ENCODE measurements at regions not wholly inside any gene's neighbourhood (a gene's known extent, or its start where the extent isn't known, plus 50 kb on each side); places are given as distances from the start of the nearest gene placed in this dataset.
"Not testable (repeated sequence)": the region's sequence is repeated elsewhere in the genome, so short reads cannot be mapped to it uniquely, and the experiment has no call there.

DNA sequence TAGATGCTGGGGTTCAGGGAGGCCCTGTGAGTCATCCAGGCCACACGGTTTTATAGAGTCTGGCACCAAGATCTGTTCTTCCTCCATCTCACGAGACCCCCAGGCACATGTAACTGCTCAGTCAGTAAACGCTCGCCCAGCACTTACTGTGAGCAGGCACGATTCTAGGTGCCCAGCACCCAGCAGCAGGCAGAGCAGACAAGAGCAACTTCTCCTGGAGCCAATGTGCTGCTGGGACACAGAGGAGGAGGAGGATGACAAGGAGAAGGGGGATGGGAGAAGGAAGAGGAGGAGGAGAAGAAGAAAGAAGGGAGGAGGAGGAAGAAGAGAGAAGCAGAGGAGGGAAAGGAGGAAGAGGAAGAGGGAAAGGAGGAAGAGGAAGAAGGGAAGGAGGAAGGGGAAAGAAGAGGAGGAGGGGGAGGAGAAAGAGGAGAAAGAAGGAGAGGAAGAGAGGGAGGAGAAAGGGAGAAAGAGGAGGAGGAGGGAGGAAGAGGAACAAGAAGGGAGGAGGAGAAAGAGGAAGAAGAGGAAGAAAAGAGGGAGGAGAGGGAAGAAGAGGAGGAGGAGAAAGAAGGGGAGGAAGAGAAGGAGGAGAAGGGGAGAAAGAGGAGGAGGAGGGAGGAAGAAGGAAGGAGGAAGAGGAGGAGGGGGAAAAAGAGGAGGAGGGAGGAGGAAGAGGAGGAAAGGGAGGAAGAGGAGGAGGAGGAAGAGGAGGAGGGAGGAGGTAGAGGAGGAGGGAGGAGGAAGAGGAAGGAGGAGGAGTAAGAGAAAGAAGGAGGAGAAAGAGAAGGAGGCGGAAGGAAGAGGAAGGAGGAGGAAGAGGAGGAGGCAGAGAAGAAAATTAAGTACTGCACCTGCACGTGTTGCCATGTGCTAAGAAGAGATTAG, 77.6 kb upstream of the RTL6 start:
- DNase-seq (ENCODE audit: low spot score) = no peak

DNA sequence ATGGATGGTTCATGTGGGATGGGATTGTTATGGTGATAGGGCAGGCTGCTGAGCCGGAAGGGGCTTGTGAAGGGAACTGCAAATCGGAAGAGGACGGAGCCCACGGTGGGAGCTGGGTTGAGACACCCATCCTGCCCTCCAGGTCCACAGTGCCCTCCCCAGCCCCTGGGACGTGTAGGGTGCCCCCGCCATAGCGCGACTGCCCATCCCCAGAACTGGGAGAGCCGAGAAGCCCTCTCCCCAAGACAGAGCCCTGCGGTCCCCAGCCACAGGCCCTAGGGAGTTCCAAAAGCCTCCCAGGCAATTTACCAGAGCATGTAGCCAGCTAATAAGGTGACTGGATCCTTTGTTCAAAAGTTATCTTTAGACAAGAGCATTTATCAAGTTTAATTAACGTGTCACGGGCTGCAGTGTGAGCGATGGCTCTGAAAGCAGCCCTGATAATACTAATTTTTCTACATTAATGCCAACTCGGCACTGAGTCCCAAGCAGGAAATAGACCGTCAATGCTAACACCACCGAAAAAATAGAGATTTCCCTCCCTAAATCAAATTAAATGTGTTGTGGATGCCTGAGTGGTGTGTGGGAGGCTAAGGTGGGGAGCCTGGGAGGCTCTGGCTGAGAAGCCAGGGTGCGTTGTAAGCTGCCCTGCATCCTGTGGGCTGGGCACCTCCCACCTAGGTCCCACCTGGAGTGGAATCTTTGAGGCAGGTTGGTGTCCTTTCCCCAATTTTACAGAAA, 76.8 kb upstream of the RTL6 start:
- DNase-seq (ENCODE audit: low spot score) = no peak

DNA sequence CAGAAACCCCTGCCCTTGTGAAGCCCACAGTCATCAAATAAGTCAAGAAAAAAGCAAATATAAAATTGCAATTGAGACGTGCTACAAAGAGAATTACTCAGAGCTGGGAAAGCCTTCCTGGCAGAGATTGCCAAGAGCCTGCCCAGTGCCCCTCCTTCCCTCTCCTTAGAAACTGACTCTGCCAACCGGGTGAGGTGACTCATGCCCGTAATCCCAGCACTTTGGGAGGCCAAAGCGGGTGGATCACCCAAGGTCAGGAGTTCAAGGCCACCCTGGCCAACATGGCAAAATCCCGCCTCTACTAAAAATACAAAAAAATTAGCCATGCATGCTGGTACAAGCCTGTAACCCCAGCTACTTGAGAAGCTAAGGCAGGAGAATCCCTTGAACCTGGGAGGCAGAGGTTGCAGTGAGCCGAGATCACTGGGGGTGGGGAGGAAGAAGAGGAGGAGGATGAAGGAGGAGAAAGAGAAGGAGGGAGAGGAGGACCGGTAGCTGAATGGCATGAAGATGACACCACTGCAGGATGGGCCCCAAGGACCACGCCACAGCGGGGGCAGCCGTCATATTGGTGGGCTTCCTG, 76.1 kb upstream of the RTL6 start:
- DNase-seq (ENCODE audit: low spot score) = no peak

DNA sequence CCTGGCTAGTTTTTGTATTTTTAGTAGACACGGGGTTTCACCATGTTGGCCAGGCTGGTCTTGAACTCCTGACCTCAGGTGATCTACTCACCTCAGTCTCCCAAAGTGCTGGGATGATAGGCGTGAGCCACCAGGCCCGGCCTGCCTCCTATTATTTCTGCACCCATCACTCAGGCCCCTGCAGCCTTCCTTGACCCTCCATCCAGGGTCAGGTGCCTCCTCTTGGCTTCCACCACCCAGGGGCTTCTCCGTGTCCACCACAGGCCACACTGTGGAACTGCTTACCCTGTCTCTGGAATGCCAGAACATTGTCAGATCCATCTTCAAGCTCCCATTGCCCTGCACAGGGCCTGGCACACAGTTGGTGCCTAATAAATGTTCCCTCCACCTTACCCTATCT, 75.4 kb upstream of the RTL6 start:
- no peak for DNase-seq (ENCODE audit: low spot score)

DNA sequence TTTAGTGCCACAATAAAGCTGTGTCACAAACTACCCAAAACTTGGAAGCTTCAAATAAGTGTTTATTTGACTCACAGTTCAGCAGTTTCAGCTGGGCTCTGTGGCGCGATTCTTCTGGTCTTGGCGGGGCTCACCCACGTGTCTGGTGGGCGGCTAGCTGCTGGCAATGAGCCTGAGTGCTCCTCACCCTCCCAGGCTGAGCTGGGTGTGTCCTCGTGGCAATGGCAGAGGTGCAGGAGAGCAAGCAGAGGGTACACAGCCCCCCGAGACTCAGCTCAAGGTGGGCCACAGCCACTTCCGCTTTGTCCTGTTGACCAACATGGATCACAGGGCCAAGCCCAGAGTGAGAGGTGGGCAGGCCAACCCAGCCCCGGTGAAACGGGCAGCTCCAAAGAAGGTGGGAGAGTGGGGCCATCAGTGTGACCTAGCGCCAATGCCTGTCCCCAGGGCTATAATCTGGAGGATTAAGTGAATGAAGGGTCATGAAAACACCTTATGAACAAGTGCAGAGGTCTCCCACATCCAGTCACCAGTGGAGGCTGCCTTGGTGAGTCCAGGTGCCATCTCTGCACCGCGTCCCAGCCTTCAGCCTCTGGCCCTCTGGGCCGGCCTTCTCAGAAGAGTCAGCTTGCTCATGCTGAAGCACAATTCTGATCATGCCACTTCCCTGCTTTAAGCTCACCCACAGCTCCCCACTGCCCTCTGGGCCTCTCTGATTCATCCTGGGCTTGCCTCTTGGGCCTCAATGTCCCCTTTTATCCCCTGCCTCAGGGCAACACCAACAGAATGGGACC, 74.6 kb upstream of the RTL6 start:
- no peak for DNase-seq (ENCODE audit: low spot score)

DNA sequence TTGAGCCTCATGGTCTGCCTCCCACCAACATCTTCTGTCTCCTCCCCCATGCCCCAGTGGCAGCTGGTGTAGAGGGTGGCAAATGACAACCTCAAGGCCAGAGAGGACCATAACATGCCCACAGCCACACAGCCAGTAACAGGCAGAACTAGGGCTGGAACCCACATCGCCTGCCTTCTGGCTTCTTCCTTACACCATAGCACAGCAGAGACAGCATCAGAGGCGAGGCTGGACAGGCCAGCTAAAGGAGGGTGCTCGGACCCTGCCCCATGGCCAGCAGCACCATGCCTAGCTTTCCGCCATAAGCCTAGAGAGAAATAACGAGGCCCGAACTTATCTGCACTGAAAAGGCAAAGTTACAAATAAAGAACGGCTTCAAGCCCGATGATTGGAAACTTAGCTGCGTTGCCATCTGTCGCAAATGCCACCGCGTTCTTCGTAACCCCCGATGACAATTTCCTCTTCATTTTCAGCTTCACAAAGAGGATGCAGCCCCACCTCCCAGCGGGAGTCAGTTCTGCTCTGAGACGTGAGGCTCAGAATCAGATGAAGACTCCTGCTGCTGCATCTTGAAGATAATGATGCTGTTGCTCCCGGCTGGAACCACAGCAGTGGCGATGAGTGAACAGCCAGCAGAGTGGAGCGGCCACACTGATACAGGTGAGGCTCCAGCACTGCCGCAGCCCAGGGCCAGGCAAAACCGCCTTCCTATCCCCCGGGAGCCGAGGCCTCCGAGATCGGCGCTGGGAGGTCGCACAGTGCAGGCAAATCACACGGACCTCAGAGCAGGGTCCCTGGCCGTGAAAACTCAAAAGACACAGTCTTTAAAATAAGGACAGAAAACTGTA, 73.8 kb upstream of the RTL6 start:
- DNase-seq (ENCODE audit: low spot score) = no peak

DNA sequence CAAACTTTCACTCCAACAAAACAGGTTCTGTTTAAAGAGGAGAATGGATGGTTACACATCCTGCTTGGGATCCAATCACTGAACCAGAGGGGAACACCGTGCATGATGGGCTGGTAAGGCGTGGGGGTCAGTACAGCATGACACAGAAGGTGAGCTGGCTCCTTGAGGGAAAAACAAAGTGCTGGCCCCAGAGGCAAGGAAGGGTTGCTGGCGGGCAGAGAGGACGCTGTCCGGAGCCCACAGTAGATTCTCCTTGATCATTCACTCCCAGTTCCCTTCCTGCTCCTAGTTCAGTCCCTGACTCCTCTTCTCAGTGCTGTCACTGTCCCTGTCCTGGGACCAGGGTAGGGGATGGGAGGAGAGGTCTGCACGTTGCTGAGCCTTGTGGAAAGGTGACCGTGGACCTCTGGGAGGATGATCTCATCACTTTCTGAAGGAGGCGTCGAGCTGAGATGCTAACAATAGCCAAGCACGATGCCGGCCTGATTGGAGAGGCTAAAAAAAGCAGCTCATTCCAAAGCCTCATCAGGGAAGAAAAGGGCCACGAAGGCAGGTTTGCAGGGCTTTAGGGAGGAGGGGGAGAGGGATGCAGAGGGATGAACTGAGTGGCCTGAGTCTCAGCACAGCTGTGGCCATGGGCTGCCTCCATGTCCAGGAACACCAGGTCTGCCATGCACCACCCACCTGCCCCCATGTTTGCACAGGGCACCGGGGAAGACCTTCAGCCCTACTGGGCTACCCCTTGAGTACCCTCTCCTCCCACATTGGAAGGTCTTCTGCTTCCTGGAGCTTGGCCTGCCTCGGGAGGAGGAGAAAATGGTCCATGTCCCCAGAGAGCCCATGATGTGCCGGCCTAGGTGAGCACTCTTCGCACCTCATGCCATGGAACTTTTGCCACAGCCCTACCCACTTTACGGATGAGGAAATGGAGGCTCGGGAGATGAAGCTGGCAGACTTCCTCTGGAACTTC, 72.7 kb upstream of the RTL6 start:
- DNase-seq (ENCODE audit: low spot score) = peak; percentile 15

DNA sequence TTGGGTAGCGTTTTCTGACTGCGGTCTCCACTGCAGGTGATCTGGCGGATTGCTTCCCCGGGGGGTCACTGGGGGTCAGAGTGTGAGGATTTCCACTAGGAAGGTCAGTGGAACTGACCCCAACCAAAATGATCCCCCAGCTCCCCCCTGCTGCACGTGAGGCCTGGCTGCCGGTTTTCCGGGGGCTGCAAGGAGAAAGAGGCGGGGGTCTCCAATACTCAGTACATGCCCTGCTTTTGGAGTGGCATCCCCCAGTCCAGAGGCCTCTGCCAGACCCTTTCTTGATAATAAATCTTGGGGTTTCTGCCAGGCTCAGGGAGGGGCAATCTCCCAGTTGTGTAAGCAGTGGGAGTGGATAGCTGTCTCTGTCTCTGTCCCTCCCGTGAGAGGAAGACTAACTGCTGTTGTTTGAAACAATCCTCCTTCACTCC, 71.5 kb upstream of the RTL6 start:
- DNase-seq (ENCODE audit: low spot score) = peak; percentile 25

DNA sequence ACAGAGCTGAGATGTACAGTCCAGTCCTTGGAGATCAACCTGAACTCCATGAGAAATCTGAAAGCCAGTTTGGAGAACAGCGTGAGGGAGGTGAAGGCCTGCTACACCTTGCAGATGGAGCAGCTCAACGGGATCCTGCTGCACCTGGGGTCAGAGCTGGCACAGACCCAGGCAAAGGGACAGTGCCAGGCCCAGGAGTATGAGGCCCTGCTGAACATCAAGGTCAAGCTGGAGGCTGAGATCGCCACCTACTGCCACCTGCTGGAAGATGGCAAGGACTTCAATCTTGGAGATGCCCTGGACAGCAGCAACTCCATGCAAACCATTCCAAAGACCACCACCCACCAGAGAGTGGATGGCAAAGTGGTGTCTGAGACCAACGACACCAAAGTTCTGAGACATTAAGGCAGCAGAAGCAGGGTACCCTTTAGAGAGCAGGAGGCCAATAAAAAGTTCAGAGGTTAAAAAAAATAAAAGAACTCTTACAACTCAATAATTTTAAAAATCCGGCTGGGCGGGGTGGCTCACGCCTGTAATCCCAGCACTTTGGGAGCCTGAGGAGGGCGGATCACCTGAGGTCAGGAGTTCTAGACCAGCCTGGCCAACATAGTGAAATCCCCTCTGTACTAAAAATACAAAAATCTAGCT, 69.9 kb upstream of the RTL6 start:
- peak; percentile 43 for DNase-seq (ENCODE audit: low spot score)

DNA sequence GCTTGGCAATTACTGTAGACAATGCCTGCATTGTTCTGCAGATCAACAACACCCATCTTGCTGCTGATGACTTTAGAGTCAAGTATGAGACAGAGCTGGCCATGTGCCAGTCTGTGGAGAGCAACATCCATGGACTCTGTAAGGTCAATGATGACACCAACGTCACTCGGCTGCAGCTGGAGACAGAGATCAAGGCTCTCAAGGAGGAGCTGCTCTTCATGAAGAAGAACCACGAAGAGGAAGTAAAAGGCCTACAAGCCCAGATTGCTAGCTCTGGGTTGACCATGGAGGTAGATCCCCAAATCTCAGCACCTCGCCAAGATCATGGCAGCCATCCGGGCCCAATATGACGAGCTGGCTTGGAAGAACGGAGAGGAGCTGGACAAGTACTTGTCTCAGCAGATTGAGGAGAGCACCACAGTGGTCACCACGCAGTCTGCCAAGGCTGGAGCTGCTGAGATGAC, 69.4 kb upstream of the RTL6 start:
- peak; percentile 18 for DNase-seq (ENCODE audit: low spot score)

DNA sequence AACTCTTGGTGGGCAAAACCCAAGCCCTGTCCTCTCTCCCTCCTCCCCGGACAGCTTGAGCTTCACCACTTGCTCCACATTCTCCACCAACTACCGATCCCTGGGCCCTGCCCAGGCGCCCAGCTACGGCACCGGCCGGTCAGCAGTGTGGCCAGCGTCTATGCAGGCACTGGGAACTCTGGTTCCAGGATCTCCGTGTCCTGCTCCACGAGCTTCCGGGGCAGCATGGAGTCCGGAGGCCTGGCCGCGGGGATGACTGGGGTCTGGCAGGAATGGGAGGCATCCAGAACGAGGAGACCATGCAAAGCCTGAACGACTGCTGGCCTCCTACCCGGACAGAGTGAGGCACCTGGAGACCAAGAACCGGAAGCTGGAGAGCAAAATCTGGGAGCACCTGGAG, 68.9 kb upstream of the RTL6 start:
- peak; percentile 34 for DNase-seq (ENCODE audit: low spot score)

DNA sequence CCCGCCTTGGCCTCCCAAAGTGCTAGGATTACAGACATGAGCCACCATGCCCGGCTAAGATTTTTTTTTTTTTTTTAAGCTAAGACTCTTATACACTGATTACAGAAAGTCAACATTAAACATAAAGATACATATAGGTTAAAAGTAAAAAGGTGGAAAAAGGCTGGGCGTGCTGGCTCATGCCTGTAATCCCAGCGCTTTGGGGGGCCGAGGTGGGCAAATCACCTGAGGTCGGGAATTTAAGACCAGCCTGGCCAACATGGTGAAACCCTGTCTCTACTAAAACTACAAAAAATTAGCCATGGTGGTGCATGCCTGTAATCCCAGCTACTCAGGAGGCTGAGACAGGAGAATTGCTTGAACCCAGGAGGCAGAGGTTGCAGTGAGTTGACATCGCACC, 64.6 kb upstream of the RTL6 start:
- DNase-seq (ENCODE audit: low spot score) = not testable (repeated sequence)

DNA sequence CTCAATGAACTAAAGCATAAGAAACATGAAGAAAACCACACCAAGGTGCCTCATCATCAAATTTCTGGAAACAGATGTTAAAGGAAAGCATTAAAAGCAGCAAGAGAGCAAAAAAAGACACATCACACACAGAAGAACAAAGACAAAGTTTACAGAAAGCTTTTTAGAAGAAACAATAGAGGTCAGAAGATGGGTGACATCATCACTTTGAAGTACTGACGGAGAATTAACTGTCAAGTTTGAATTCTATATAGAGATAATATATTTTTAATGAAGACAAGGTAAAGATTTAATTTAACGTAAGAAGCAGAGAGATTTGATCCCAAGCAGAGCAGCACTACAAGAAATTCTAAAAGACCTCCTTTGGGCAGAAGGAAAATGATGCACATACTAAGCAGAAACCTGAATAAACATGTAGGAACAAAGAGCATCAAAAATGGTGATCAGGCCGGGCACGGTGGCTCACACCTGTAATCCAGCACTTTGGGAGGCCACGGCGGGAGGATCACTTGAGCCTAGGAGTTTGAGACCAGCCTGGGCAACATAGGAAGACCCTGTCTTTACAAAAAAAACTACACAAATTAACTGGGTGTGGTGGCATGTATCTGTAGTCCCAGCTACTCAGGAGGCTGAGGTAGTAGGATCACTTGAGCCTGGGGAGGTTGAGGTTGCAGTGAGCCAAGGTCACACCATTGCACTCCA, 63.3 kb upstream of the RTL6 start:
- no peak for DNase-seq (ENCODE audit: low spot score)

DNA sequence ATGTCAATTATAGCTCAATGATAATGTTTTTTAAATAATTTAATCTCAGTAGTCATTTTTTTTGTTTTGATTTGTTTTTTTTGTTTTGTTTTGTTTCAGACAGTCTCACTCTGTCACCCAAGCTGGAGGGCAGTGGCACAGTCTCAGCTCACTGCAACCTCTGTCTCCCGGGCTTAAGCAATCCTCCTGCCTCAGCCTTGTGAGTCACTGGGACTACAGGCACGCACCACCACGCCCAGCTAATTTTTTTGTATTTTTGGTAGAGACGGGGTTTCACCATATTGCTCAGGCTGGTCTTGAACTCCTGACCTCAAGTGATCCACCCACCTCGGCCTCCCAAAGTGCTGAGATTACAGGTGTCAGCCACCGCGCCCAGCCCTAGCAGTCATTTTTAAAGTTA, 60.6 kb upstream of the RTL6 start:
- DNase-seq (ENCODE audit: low spot score) = not testable (repeated sequence)

DNA sequence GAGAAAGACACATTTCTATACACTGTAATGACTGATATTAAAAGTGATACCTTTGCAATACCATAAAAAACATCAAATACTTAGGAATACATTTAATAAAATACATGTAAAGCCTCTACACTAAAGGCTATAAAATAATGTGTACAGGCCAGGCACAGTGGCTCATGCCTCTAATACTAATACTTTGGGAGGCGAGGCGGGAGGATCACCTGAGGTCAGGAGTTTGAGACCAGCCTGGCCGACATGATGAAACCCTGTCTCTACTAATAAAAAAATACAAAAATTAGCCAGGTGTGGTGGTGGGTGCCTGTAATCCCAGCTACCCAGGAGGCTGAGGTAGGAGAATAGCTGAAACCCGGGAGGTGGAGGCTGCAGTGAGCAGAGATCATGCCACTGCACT, 59.8 kb upstream of the RTL6 start:
- not testable (repeated sequence) for DNase-seq (ENCODE audit: low spot score)

DNA sequence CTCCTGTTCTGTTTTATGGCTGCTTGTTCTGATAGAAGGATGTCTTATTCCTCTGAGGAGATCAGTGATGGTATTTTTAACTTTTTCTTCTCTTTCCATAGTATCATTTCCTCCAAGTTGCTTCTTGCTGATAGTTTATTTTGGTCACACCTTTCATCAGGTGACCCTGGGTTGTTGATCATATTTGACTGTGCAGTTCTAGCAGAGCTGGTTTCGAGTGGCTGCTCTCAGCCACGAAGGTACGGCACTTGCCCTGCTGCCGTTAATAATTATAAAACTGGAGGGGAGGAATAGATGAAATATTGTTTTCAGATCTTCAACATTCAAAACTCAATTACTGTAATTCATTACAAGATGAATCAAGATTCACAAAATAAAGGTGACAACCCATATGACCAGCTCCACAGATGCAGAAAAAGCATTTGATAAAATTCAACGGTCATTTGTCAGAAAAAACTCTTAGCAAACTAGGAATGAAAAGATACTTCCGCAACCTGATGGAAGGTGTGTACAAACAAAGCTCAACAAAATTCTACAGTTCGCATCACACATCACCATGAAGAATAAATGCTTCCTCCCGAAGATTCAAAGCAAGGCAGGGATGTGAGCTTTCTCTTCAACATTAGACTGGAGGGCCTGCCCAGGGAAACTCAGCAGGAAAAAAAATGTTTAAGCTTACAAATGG, 59.2 kb upstream of the RTL6 start:
- DNase-seq (ENCODE audit: low spot score) = no peak

DNA sequence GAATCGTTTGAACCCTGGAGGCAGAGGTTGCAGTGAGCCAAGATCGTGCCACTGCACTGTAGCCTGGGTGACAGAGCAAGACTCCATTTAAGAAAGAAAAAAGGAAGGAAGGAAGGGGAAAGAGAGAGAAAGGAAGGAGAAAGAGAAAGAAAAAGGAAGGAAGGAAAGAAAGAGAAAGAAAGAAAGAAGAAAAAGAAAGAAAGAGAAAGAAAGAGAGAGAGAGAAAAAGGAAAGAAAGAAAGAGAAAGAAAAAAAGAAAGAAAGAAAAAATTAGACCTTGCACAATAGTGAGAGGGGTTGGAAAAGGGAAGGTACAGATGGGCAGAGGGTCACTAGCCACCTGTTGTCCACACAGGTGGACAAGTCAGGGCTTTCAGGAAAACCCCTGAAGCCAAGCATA, 57.6 kb upstream of the RTL6 start:
- DNase-seq (ENCODE audit: low spot score) = no peak

DNA sequence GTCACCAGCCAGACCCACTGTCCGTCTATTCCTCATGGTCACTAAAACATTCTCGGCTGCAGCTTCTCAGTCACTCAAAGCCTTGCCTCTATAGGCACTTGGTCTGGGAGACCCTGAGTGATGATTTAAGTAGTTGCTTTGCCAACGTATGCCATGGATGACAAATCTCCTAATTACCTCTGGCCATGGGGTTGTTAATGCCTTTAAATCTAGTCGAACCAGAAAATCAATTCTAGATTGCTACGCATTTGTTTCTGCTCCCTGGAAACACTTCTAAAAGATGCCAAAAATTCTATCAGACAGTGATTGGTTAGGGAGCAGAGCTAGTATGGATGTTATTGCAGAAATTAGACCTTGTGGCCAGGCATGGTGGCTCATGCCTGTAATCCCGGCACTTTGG, 57.0 kb upstream of the RTL6 start:
- DNase-seq (ENCODE audit: low spot score) = peak; percentile 13

Data from ecto neural progenitor cell (in vitro differentiated cells).